ENCODE measurements at regions not wholly inside any gene's neighbourhood (a gene's known extent, or its start where the extent isn't known, plus 50 kb on each side); places are given as distances from the start of the nearest gene placed in this dataset.

- no peak for TF ChIP-seq POLR2A (IDR thresholded peaks at IDR 0.05)
- TF ChIP-seq CTCF (IDR thresholded peaks at IDR 0.05): no peak
Observed at GRCh38 chr2:126048719-126049118, 607.2 kb upstream of the GYPC start.
